Neural progenitor cell (in vitro differentiated cells): ENCODE measurements at regions not wholly inside any gene's neighbourhood (a gene's known extent, or its start where the extent isn't known, plus 50 kb on each side); places are given as distances from the start of the nearest gene placed in this dataset.
"Not testable (repeated sequence)": the region's sequence is repeated elsewhere in the genome, so short reads cannot be mapped to it uniquely, and the experiment has no call there.

ENCODE experiments used
- DNase-seq: peaks from one replicate; pipeline ENCODE4 v3.0.0-alpha.2; 2016; ENCODE audit warnings: low spot score
- H2AFZ ChIP-seq: fragments of 200-600 bp; sonication (generic); replicated peaks from 2 replicates; pipeline ENCODE4 v1.6.1; 2016; ENCODE audit warnings: antibody characterized with exemption
- H3F3A ChIP-seq: fragments of 200-600 bp; sonication (generic); 2 replicates; pipeline ENCODE4 v1.6.1; 2016; ENCODE audit warnings: antibody characterized with exemption, low read depth
- H3K27ac ChIP-seq: fragments of 200-600 bp; sonication (generic); 2 replicates; pipeline ENCODE4 v1.5.1; 2016; ENCODE audit warnings: mild to moderate bottlenecking
- H3K27me3 ChIP-seq: fragments of 200-600 bp; sonication (generic); 2 replicates; pipeline ENCODE4 v1.6.1; 2016; ENCODE audit warnings: mild to moderate bottlenecking, moderate library complexity
- H3K36me3 ChIP-seq: fragments of 200-600 bp; sonication (generic); 2 replicates; pipeline ENCODE4 v1.5.1; 2016
- H3K4me1 ChIP-seq: fragments of 200-600 bp; sonication (generic); 2 replicates; pipeline ENCODE4 v1.6.1; 2016; ENCODE audit warnings: mixed run types
- H3K4me2 ChIP-seq: fragments of 200-600 bp; sonication (generic); 2 replicates; pipeline ENCODE4 v1.6.1; 2016
- H3K4me3 ChIP-seq: fragments of 200-600 bp; sonication (generic); 2 replicates; pipeline ENCODE4 v1.5.1; 2016
- H3K79me2 ChIP-seq: fragments of 200-600 bp; sonication (generic); 2 replicates; pipeline ENCODE4 v1.6.1; 2016; ENCODE audit warnings: low read depth
- H3K9ac ChIP-seq: fragments of 200-600 bp; sonication (generic); 2 replicates; pipeline ENCODE4 v1.6.1; 2016
- H3K9me3 ChIP-seq: fragments of 200-600 bp; sonication (generic); 2 replicates; pipeline ENCODE4 v1.5.1; 2016; ENCODE audit warnings: low read depth
- H4K20me1 ChIP-seq: fragments of 200-600 bp; sonication (generic); 2 replicates; pipeline ENCODE4 v1.6.1; 2016; ENCODE audit warnings: low read depth
- H3K27ac Mint-ChIP-seq: 3 replicates; pipeline ENCODE4 v1.8.0; 2021; ENCODE audit warnings: mixed read lengths
- H3K27me3 Mint-ChIP-seq: 2 replicates; pipeline ENCODE4 v1.8.0; 2022; ENCODE audit warnings: low read depth, mild to moderate bottlenecking, inconsistent platforms, moderate library complexity, mixed read lengths; ENCODE audit not compliant: insufficient read depth
- H3K36me3 Mint-ChIP-seq: 3 replicates; pipeline ENCODE4 v1.8.0; 2021; ENCODE audit warnings: mixed read lengths
- H3K4me1 Mint-ChIP-seq: 3 replicates; pipeline ENCODE4 v1.8.0; 2021; ENCODE audit warnings: mixed read lengths
- H3K4me3 Mint-ChIP-seq: 3 replicates; pipeline ENCODE4 v1.8.0; 2021; ENCODE audit warnings: mild to moderate bottlenecking, moderate library complexity, mixed read lengths
- H3K9me3 Mint-ChIP-seq: 3 replicates; pipeline ENCODE4 v1.8.0; 2020; ENCODE audit warnings: mixed read lengths
- CTCF ChIP-seq: fragments of 200-600 bp; sonication (generic); IDR thresholded peaks from 2 replicates; pipeline ENCODE4 v1.5.1; 2017; ENCODE audit warnings: antibody characterized with exemption, mild to moderate bottlenecking
- EZH2 ChIP-seq: fragments of 200-600 bp; sonication (generic); IDR thresholded peaks from 2 replicates; pipeline ENCODE4 v1.6.1; 2017; ENCODE audit warnings: antibody characterized with exemption, mild to moderate bottlenecking, moderate library complexity
- EZH2phosphoT487 ChIP-seq: fragments of 200-600 bp; sonication (generic); IDR thresholded peaks from 2 replicates; pipeline ENCODE4 v1.6.1; 2017; ENCODE audit warnings: antibody characterized with exemption

- H3K9me3 ChIP-seq, result no peaks in the 10 kb centered on the region
- Mint-ChIP-seq H3K4me3 (no peak overlapping the region), H3K36me3 (no peaks in the 10 kb centered on the region), H3K27ac (no peak overlapping the region), H3K27me3 (no peaks in the 10 kb centered on the region), H3K9me3 (no peaks in the 10 kb centered on the region), H3K4me1 (no peaks in the 10 kb centered on the region)
- no peaks in the 10 kb centered on the region for H3K27me3 ChIP-seq
- H3K9ac ChIP-seq, result no peak overlapping the region
- H3K36me3 ChIP-seq, result no peaks in the 10 kb centered on the region
- H3F3A ChIP-seq, result no peaks in the 10 kb centered on the region
- H3K4me1 ChIP-seq, result no peaks in the 10 kb centered on the region
- no peak overlapping the region for H3K27ac ChIP-seq
- no peak overlapping the region for H2AFZ ChIP-seq
- H3K79me2 ChIP-seq, result no peaks in the 10 kb centered on the region
- TF ChIP-seq EZH2 (no peak), EZH2phosphoT487 (no peak)
- no peak overlapping the region for H3K4me2 ChIP-seq
- DNase-seq, result no peak
- no peaks in the 10 kb centered on the region for H4K20me1 ChIP-seq
- H3K4me3 ChIP-seq, result no peak overlapping the region
Measured at GRCh38 chr14:83712418-83713129, 1817.4 kb upstream of the FLRT2 start.

- no peaks in the 10 kb centered on the region for H3K4me1 ChIP-seq
- H3K9me3 Mint-ChIP-seq, result no peaks in the 10 kb centered on the region
Measured at GRCh38 chr14:83713732-83714131, 1816.2 kb upstream of the FLRT2 start.

GRCh38 chr14:83714151-83714550 lies 1815.8 kb upstream of the FLRT2 start:
- Histone ChIP-seq H3K4me3 (no peak overlapping the region), H3K9ac (no peak overlapping the region), H3K36me3 (no peaks in the 10 kb centered on the region), H4K20me1 (no peaks in the 10 kb centered on the region), H3K79me2 (no peaks in the 10 kb centered on the region), H3K27ac (no peak overlapping the region), H3F3A (no peaks in the 10 kb centered on the region), H2AFZ (no peak overlapping the region), H3K9me3 (no peaks in the 10 kb centered on the region), H3K4me2 (no peak overlapping the region), H3K27me3 (no peaks in the 10 kb centered on the region), H3K4me1 (no peaks in the 10 kb centered on the region)
- Mint-ChIP-seq H3K27ac (no peak overlapping the region), H3K27me3 (no peaks in the 10 kb centered on the region), H3K4me1 (no peaks in the 10 kb centered on the region), H3K36me3 (no peaks in the 10 kb centered on the region), H3K4me3 (no peak overlapping the region), H3K9me3 (no peaks in the 10 kb centered on the region)
- no peak for DNase-seq
- no peak for TF ChIP-seq CTCF
- TF ChIP-seq EZH2phosphoT487, result no peak
- no peak for TF ChIP-seq EZH2

More at GRCh38 chr14:83713732-83714131, 1816.2 kb upstream of the FLRT2 start:
- Histone ChIP-seq H3K79me2 (no peaks in the 10 kb centered on the region), H4K20me1 (no peaks in the 10 kb centered on the region), H3K9ac (no peak overlapping the region), H3K27me3 (no peaks in the 10 kb centered on the region), H3K9me3 (no peaks in the 10 kb centered on the region), H3K36me3 (no peaks in the 10 kb centered on the region), H3K27ac (no peak overlapping the region), H3F3A (no peaks in the 10 kb centered on the region), H2AFZ (peak overlapping the region; percentile 37), H3K4me2 (no peak overlapping the region), H3K4me3 (no peak overlapping the region)
- DNase-seq, result no peak
- H3K27me3 Mint-ChIP-seq, result no peaks in the 10 kb centered on the region
- TF ChIP-seq CTCF (no peak), EZH2 (no peak), EZH2phosphoT487 (no peak)
- H3K4me1 Mint-ChIP-seq, result no peaks in the 10 kb centered on the region
- no peak overlapping the region for H3K27ac Mint-ChIP-seq
- no peak overlapping the region for H3K4me3 Mint-ChIP-seq
- H3K36me3 Mint-ChIP-seq, result no peaks in the 10 kb centered on the region

GRCh38 chr14:83719435-83719834 lies 1810.5 kb upstream of the FLRT2 start:
- not testable (repeated sequence) for H3K9me3 Mint-ChIP-seq, H3K4me1 Mint-ChIP-seq, H3K27ac ChIP-seq, H3K9me3 ChIP-seq, H3K9ac ChIP-seq, H2AFZ ChIP-seq, H3K4me2 ChIP-seq, DNase-seq, H3K27me3 Mint-ChIP-seq, H4K20me1 ChIP-seq, H3F3A ChIP-seq, H3K4me3 Mint-ChIP-seq, H3K36me3 ChIP-seq, H3K27me3 ChIP-seq, H3K27ac Mint-ChIP-seq, H3K36me3 Mint-ChIP-seq, H3K4me1 ChIP-seq, H3K79me2 ChIP-seq, H3K4me3 ChIP-seq
